ENCODE measurements at regions not wholly inside any gene's neighbourhood (a gene's known extent, or its start where the extent isn't known, plus 50 kb on each side); places are given as distances from the start of the nearest gene placed in this dataset.

DNA sequence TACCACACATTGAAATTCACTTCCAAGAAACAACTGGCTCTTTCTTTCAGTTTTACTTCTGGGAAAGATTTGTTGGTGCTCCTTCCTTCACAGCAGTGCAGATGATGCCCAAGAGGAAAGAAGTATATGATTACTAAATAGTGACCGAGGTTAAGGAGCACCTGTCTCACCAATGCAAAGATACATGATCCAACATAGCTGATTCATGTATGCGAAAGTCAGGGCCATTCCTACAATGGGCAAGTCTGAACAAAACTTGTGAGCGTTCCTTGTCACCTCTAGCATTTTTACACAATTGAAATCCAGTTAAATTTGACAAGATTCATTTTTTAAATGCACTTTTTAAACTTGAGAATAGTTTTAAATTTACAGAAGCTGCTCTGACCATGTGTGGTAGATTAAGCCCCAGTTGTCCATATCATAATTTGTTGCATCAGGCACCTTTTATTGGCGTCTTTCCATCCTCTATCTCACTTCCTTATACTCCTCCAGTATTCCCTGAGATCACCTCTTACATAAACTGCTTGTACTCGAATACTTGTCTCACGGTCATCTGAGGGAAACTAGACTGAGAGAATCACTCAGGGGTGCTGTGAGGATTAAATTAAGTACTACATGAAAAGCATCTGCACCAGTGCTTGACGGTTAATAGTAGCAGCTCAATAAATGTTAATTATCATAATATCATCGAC lies 438.8 kb upstream of the CDH20 start:
- Histone ChIP-seq H3K4me2 (ENCODE audit: insufficient read depth, insufficient read length, low read length) (no peak overlapping the region), H3K56ac (ENCODE audit: insufficient read length, low read depth, low read length) (no peak overlapping the region), H3K79me2 (ENCODE audit: insufficient read depth, low read length) (no peaks in the 10 kb centered on the region), H2BK12ac (ENCODE audit: insufficient read length, low read depth, low read length) (no peak overlapping the region), H2BK120ac (ENCODE audit: low read depth, low read length, poor library complexity, severe bottlenecking) (no peak overlapping the region), H3K23me2 (ENCODE audit: insufficient read length, low read depth, low read length, poor library complexity, severe bottlenecking) (no peaks in the 10 kb centered on the region), H2AFZ (ENCODE audit: low read length) (no peak overlapping the region), H4K20me1 (ENCODE audit: control insufficient read depth, insufficient read depth, insufficient read length) (no peaks in the 10 kb centered on the region), H2BK15ac (ENCODE audit: low read depth, low read length) (no peak overlapping the region), H4K8ac (replicated peaks; ENCODE audit: insufficient read length, low read depth, low read length) (no peak overlapping the region), H2BK5ac (ENCODE audit: insufficient read length, low read length) (no peak overlapping the region), H3K4ac (ENCODE audit: low read depth, low read length) (no peak overlapping the region), H3K18ac (ENCODE audit: insufficient read length, low read depth, low read length) (no peak overlapping the region), H3T11ph (ENCODE audit: low read length) (no peak overlapping the region), H3K27me3 (ENCODE audit: insufficient read depth, low read length) (no peaks in the 10 kb centered on the region), H4K91ac (ENCODE audit: insufficient read length, low read depth, low read length) (no peak overlapping the region), H3K23ac (ENCODE audit: insufficient read length, low read depth, low read length) (no peak overlapping the region), H3K27ac (ENCODE audit: insufficient read length, low read depth, low read length) (no peak overlapping the region), H4K5ac (ENCODE audit: insufficient read length, low read depth, low read length) (no peak overlapping the region), H3K9me3 (ENCODE audit: control insufficient read depth, low read depth, low read length) (no peaks in the 10 kb centered on the region), H3K4me1 (ENCODE audit: insufficient read depth, low read length) (no peaks in the 10 kb centered on the region), H2AK5ac (ENCODE audit: insufficient read length, low read length) (no peak overlapping the region), H3K9ac (ENCODE audit: extremely low read depth, insufficient read length, low read length) (no peak overlapping the region), H2BK20ac (ENCODE audit: low read depth, low read length, poor library complexity, severe bottlenecking) (no peak overlapping the region), H3K79me1 (ENCODE audit: insufficient read depth, low read depth, low read length, poor library complexity, severe bottlenecking) (no peaks in the 10 kb centered on the region), H3K14ac (ENCODE audit: insufficient read depth, low read length) (no peak overlapping the region)
- WGBS (ENCODE audit: extremely low coverage, insufficient read length, low lambda C conversion rate) = no CpG with 5 or more reads among the region's 8 CpGs
- Mint-ChIP-seq H3K9me3 (no peaks in the 10 kb centered on the region), H3K27ac (no peak overlapping the region), H3K27me3 (ENCODE audit: low read depth) (no peaks in the 10 kb centered on the region), H3K4me1 (no peaks in the 10 kb centered on the region), H3K36me3 (ENCODE audit: insufficient read depth in 1 of 3, low read depth in 3 of 3) (no peaks in the 10 kb centered on the region), H3K4me3 (no peak overlapping the region)
- TF ChIP-seq CTCF (conservative IDR thresholded peaks at IDR 0.05) = no peak
- no peak for DNase-seq
